Ishikawa (cell line): ENCODE measurements at regions not wholly inside any gene's neighbourhood (a gene's known extent, or its start where the extent isn't known, plus 50 kb on each side); places are given as distances from the start of the nearest gene placed in this dataset.

Experiments used
- CEBPB ChIP-seq: IDR thresholded peaks from 2 replicates; pipeline ENCODE4 v1.6.1; 2012
- CREB1 ChIP-seq: IDR thresholded peaks from 2 replicates; pipeline ENCODE4 v1.6.1; 2012; ENCODE audit warnings: low read depth
- EGR1 ChIP-seq: IDR thresholded peaks from 2 replicates; pipeline ENCODE4 v1.6.1; 2012
- EP300 ChIP-seq: IDR thresholded peaks from 2 replicates; pipeline ENCODE4 v1.6.1; 2012; ENCODE audit warnings: borderline replicate concordance
- FOXM1 ChIP-seq: IDR thresholded peaks from 2 replicates; pipeline ENCODE4 v1.6.1; 2012; ENCODE audit warnings: low read depth, borderline replicate concordance
- NFIC ChIP-seq: IDR thresholded peaks from 2 replicates; pipeline ENCODE4 v1.6.1; 2012
- RAD21 ChIP-seq: IDR thresholded peaks from 2 replicates; pipeline ENCODE4 v1.6.1; 2012; ENCODE audit warnings: low read depth
- TAF1 ChIP-seq: IDR thresholded peaks from 2 replicates; pipeline ENCODE4 v1.6.1; 2012; ENCODE audit warnings: low read depth, mild to moderate bottlenecking
- TCF12 ChIP-seq: IDR thresholded peaks from 2 replicates; pipeline ENCODE4 v1.6.1; 2012; ENCODE audit warnings: low read depth
- TEAD4 ChIP-seq: IDR thresholded peaks from 2 replicates; pipeline ENCODE4 v1.6.1; 2012
- USF1 ChIP-seq: IDR thresholded peaks from 2 replicates; pipeline ENCODE4 v1.6.1; 2012
- YY1 ChIP-seq: IDR thresholded peaks from 2 replicates; pipeline ENCODE4 v1.6.1; 2012; ENCODE audit warnings: low read depth
- ZBTB7A ChIP-seq: IDR thresholded peaks from 2 replicates; pipeline ENCODE4 v1.6.1; 2012; ENCODE audit warnings: low read depth
- TF ChIP-seq, protein P1 (sequence below): IDR thresholded peaks from 2 replicates; pipeline ENCODE4 v1.6.1; 2012
- TF ChIP-seq, protein P2 (sequence below): IDR thresholded peaks from 2 replicates; pipeline ENCODE4 v1.6.1; 2012; ENCODE audit warnings: low read depth, mild to moderate bottlenecking

DNA sequence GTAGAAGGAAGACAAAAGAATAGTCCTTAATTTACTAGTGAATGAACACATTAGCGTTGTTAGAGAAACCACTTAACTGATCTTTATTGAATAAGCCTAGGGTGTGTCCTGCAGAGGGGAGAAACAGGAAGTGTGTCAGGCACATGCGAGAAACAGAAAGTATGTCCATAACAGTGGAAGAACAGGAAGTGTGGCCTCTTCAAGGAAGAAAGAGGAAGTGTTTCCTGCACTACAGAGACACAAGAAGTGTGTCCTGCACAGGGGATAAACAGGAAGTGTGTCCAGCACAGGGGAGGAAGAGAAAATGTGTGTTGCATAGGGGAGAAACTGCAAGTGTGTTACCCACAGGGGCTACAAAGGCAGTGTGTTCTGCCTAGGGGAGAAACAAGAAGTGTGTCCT is 539.6 kb upstream of the PRKX start:
- no peak for TF ChIP-seq FOXM1
- TF ChIP-seq EGR1: no peak
- no peak for TF ChIP-seq RAD21
- TF ChIP-seq TAF1: no peak
- TF ChIP-seq, protein P1, sequence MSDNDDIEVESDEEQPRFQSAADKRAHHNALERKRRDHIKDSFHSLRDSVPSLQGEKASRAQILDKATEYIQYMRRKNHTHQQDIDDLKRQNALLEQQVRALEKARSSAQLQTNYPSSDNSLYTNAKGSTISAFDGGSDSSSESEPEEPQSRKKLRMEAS: no peak
- TF ChIP-seq TEAD4: no peak
- TF ChIP-seq TCF12: no peak
- TF ChIP-seq CEBPB: no peak
- TF ChIP-seq CREB1: no peak
- no peak for TF ChIP-seq YY1
- no peak for TF ChIP-seq EP300
- no peak for TF ChIP-seq USF1
- TF ChIP-seq ZBTB7A: no peak
- no peak for TF ChIP-seq NFIC
- TF ChIP-seq, protein P2, sequence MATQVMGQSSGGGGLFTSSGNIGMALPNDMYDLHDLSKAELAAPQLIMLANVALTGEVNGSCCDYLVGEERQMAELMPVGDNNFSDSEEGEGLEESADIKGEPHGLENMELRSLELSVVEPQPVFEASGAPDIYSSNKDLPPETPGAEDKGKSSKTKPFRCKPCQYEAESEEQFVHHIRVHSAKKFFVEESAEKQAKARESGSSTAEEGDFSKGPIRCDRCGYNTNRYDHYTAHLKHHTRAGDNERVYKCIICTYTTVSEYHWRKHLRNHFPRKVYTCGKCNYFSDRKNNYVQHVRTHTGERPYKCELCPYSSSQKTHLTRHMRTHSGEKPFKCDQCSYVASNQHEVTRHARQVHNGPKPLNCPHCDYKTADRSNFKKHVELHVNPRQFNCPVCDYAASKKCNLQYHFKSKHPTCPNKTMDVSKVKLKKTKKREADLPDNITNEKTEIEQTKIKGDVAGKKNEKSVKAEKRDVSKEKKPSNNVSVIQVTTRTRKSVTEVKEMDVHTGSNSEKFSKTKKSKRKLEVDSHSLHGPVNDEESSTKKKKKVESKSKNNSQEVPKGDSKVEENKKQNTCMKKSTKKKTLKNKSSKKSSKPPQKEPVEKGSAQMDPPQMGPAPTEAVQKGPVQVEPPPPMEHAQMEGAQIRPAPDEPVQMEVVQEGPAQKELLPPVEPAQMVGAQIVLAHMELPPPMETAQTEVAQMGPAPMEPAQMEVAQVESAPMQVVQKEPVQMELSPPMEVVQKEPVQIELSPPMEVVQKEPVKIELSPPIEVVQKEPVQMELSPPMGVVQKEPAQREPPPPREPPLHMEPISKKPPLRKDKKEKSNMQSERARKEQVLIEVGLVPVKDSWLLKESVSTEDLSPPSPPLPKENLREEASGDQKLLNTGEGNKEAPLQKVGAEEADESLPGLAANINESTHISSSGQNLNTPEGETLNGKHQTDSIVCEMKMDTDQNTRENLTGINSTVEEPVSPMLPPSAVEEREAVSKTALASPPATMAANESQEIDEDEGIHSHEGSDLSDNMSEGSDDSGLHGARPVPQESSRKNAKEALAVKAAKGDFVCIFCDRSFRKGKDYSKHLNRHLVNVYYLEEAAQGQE: no peak

DNA sequence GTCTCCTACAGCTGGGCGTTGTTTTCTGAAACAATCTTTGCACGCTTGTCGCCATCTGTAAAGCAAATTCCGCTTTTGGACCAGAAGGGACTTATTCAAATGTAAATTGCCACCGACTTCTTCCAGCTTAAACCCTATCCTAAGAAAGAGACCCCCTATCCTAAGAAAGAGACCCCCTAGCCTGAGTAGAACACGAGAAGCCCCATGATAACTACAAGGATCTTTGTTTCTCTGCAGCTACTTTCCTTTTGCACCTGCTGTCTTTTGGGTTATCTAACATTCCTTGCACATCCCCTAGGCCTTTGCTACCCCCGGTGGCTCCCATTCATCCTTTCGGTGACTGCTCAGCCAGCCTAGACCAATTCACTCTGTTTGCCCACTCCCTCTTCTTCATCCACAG is 536.0 kb upstream of the PRKX start:
- TF ChIP-seq TAF1: no peak
- TF ChIP-seq FOXM1: no peak
- no peak for TF ChIP-seq ZBTB7A
- TF ChIP-seq CEBPB: no peak
- no peak for TF ChIP-seq NFIC
- TF ChIP-seq, protein P2: no peak
- no peak for TF ChIP-seq TEAD4
- no peak for TF ChIP-seq EP300
- TF ChIP-seq USF1: no peak
- no peak for TF ChIP-seq TCF12
- TF ChIP-seq YY1: no peak
- TF ChIP-seq, protein P1: no peak
- TF ChIP-seq EGR1: no peak

- TF ChIP-seq EGR1 (no peak), YY1 (no peak), TEAD4 (no peak), TCF12 (no peak)
- TF ChIP-seq, protein P1: no peak
Measured at GRCh38 chrX:4243759-4244158, 530.3 kb upstream of the PRKX start.

DNA sequence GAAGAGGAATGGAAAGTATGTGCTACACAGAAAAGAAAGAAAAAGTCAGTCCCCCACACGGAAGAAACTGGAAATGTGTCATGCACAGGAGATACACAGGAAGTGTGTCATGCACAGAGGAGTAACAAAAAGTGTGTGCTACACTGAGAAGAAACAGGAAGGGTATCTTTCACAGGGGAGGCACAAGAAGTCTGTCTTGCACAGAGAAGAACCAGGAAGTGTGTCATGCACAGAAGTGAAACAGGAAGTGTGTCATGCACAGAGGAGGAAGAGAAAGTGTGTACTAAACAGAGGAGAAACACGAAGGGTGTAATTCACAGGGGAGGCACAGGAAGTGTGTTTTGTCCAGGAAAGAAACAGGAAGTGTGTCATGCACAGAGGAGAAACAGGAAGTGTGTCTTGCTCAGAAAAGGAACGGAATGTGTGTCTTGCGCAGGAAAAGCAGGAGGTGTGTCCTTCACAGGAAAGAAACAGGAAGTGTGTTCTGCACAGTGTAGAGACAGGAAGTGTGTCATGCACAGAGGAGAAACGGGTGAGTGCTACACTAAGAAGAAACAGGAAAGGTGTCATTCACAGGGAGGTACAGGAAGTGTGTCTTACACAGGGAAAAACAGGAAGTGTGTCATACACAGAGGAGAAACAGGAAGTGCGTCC is 527.2 kb upstream of the PRKX start:
- TF ChIP-seq CREB1: no peak
- no peak for TF ChIP-seq TCF12
- TF ChIP-seq ZBTB7A: no peak
- TF ChIP-seq YY1: no peak

DNA sequence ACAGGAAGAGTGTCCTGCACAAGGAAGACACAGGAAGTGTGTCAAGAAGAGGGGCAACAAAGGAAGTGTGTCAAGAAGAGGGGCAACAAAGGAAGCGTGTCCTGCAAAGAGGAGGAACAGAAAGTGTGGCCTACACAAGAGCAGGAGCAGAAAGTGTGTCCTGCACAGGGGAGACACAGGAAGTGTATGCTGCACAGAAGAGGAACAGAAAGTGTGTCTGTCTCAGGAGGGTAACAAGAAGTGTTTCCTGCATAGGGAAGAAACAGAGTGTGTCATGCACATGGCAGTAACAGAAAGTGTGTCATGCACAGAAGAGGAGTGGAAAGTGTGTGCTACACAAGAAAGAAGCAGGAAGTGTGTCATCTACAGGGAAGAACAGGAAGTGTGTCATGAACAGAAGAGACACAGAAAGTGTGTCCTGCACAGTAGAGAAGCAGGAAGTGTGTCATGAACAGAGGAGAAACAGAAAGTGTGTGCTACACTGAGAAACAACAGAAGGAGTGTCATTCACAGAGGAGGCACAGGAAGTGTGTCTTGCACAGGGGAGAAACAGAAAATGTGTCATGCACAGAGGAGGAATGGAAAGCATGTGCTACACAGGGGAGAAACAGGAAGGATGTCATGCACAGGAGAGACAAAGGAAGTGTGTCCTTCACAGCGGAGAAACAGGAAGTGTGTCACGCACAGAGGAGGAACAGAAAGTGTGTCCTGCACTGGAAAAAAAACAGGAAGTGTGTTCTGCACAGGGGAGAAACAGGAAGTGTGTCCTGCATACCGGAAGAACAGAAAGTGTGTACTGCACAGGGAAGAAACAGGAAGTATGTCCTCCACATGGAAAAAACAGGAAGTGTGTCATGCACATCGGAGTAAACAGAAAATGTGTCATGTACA is 526.4 kb upstream of the PRKX start:
- TF ChIP-seq FOXM1: no peak
- no peak for TF ChIP-seq RAD21
- no peak for TF ChIP-seq CREB1
- no peak for TF ChIP-seq CEBPB
- TF ChIP-seq EP300: no peak
- TF ChIP-seq, protein P2: no peak
- no peak for TF ChIP-seq NFIC
- no peak for TF ChIP-seq TAF1
- TF ChIP-seq TCF12: no peak
- no peak for TF ChIP-seq USF1
- TF ChIP-seq YY1: no peak
- TF ChIP-seq TEAD4: no peak
- TF ChIP-seq ZBTB7A: no peak
- no peak for TF ChIP-seq EGR1
- TF ChIP-seq, protein P1: no peak
